HG03575 (cell line): ENCODE measurements at regions not wholly inside any gene's neighbourhood (a gene's known extent, or its start where the extent isn't known, plus 50 kb on each side); places are given as distances from the start of the nearest gene placed in this dataset.
A peak's percentile ranks its signal among the peaks of the same experiment; 100 is the strongest.
"Not testable (repeated sequence)": the region's sequence is repeated elsewhere in the genome, so short reads cannot be mapped to it uniquely, and the experiment has no call there.

Experiments used
- ATAC-seq: cut with Tn5 transposase; IDR thresholded peaks from one replicate; pipeline ENCODE4 v1.9.1; 2021; ENCODE audit not compliant: unreplicated experiment, insufficient number of reproducible peaks, low FRiP score; ENCODE audit errors: extremely low read depth

DNA sequence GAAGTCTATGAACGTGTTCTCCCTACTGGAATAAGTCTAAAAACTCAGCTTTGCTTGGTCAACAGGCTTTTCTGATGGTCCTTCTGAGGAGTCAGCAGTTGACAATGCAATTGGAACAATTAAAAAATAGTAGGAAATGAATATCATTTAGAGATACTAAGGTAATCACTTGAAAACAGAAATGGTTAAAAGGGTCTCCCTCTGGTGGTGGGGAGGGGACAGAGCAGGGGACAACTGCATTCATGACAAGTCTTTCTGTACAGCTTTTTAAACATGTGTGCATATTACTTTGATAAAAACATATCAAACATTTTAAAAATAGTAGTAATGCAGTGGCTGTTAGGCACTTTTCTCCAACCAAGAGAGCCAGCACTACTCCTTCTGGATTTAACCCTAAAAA is 119.9 kb upstream of the FHIT start:
- ATAC-seq: no peak

DNA sequence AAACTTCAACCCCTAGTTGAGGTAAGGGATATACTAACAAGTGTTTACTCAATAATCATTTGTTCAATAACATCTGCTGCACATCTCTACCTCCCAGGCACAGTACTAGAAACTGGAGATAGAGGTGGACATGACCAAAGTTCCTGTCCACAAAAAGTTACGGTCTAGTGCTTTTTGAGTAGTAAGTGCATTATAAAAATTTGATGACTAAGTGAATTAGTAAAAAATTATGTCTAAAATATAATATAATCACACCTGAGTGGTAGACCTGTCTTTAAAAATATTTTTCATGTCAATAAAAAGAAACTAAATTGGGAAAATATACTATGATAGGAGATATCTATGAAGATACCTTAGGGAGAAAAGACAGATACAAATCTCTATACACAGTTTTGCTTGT is 121.5 kb upstream of the FHIT start:
- ATAC-seq: no peak

DNA sequence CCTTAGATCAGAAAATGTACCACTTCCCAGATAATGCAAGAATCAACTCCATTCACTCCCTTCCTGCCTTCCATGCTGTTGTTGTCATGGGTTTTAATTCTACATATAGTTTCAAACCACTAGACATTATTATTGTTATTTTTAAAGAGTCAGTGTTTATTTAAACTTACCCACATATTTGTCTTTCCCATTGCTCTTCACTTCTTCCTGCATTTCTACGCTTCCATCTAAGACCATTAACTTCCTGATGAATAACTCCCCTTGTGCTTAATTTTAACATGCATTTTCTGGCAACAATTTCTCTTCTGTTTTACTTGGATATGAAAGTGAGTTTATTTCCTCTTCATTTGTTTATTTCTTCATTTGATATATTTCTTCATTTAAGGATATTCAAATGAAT is 127.1 kb upstream of the FHIT start:
- no peak for ATAC-seq

DNA sequence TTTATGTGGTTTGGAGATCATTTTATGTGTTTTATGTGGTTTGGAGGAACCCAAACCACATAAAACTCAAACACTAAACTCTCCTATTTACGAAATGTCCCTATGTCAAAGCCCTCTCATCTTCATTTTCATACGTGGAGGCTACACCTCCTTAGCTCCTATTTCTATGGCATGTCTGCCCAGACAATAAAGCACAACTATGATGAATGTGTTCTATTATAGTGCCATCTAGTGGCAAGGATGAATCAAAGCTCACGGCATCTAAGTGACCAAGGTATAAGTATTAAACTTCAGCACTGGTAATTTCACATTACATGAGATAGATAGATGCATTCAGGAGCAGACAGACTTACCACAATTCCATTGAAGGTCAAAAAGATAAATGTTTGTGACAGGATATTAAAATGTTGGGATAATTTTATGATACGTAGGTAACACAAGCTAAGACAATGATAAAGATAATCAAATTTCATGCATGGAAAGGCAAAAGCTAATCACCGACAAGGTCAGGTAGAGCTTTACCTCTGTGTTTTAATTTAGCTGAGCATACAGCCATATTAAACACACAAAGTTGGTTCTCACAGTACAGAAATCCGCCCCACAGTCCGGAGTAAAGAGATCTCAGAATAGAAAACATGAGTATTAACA is 130.6 kb upstream of the FHIT start:
- ATAC-seq: peak; percentile 91

DNA sequence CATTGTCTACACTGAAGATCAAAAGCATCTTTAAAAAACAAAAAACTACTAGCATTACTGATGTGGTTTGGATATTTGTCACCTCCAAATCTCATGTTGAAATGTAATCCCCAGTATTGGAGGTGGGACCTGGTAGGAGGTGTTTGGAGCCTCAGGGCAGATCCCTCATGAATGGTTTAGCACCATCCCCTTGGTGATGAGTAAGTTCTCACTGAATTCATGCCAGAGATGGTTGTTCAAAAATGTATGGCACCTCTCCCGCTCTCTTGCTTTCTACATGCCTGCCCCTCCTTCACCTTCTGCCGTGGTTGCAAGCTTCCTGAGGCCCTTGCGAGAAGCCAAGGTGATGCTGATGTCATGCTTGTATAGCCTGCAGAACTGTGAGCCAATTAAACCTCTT is 136.6 kb upstream of the FHIT start:
- ATAC-seq: no peak

DNA sequence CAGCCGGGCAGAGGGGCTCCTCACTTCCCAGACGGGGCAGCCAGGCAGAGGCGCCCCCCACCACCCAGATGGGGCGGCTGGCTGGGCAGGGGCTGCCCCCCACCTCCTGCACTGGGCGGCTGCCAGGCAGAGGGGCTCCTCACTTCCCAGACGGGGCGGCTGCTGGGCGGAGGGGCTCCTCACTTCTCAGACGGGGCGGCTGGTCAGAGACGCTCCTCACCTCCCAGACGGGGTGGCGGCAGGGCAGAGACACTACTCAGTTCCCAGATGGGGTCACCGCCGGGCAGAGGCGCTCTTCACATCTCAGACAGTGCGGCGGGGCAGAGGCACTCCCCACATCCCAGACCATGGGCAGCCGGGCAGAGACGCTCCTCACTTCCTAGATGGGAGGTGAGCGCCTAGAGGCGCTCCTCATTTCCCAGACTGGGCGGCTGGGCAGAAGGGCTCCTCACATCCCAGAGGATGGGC is 142.3 kb upstream of the FHIT start:
- ATAC-seq: not testable (repeated sequence)

DNA sequence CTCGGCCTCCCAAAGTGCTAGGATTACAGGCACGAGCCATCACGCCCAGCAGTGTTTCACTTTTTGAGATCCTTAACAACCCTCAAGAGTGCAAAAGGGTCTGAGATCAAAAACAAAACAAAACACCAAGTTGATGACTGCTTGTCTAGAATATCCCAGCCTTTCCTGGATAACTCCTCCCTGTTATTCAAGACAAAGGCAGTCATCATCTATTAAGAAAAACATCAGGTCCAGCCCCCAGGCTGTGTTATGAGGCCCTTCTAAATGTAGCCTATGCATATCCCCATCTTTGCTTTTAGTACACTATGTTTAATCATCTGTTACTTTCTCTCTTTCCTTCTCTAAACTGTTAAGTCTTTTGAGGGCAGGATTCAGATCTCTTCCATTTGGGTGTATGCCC is 150.1 kb upstream of the FHIT start:
- ATAC-seq: no peak

DNA sequence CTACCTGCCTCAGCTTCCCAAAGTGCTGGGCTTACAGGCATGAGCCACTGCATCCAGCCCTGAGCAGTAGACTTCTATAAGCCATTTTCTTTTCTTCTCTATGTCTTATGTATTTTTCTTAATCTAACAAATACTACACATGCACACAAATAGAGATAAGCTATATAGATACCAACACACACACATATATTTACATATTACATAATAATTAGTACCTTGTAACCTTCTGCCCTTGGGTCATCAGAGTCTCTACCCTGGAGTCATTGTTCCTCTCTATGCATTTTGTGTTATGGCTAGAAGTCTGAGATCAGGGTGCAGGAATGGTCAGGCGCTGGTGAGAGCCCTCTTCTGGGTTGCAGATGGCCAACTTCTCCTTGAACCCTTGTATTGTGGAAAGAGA is 154.0 kb upstream of the PTPRG start:
- no peak for ATAC-seq

DNA sequence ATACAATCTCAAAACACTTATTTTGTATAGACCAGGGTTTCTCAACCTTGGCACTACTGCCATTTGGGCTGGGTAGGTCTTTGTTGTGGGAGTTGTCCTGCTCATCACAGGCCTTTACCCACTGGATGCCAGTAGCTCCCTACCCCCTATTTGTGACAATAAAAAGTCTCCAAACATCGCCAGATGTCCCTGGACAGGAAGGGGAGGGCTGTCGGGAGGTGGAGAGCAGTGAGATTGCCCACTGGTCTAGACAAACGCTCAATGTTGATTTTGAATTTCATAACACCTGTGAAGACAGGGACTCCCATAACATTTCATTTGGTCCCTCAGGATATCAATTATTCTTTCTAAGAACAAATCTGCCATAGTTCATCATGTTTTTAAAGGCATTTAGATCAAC is 151.7 kb upstream of the PTPRG start:
- no peak for ATAC-seq

DNA sequence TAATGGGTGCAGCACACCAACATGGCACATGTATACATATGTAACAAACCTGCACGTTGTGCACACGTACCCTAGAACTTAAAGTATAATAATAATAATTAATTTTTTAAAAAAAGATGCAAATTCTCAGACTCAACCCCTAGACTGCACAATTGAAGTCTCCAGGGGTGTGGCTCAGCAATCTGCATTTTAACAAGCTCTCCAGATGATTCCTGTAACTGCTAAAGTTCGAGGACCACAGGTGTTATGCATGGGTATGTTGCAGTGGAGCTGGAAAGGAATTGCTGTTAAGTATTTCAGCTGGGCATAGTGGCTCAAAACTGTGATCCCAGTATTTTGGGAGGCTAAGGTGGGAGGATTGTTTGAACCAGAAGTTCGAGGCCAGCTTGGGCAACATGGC is 151.0 kb upstream of the PTPRG start:
- ATAC-seq: not testable (repeated sequence)

DNA sequence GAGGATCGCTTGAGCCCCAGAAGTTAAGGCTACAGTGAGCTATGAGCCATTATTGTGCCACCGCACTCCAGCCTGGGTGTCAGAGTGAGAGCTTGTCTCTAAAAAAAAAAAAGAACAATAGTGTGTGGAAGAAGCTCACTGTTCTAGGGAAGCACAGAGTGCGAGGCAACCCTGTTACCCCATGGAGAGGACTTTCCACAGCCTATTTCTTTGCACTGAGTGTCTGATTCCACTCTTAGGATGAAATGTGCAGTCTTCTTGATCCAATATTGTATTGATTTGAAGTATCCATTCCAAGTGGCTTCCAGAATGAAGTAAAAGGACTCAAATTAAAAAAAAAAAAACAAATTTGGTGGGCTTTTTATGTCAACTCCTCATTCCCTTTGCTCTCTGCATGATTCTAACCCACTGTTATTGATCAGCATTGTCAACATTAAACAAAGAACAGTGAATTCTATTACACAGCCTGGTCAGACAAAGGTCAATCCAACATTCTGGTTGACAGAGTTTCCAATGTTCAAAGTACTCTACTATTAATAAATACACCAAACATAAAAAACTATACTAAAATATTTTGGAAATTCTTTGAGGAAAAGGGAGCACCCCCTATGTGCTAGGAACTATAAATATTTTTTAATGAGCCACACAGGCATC is 150.2 kb upstream of the PTPRG start:
- no peak for ATAC-seq

DNA sequence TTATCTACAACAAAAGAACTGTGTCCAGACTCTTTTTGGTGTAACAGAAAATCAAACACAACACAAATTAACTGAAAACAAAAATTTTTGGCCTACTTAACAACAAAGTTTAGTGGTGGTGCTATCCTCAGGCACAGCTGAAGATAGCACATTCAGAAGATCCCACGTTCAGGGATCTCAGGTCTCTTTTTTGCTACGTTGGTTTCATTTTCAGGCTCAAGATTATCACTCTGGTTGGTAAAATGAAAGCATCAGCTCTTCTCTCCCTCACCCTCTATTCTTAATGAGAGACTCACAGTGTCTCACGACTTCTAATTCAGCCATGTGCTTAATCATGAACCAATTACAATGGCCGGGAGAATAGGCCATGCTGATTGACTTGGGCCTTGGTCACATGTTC is 146.9 kb upstream of the PTPRG start:
- ATAC-seq: no peak

DNA sequence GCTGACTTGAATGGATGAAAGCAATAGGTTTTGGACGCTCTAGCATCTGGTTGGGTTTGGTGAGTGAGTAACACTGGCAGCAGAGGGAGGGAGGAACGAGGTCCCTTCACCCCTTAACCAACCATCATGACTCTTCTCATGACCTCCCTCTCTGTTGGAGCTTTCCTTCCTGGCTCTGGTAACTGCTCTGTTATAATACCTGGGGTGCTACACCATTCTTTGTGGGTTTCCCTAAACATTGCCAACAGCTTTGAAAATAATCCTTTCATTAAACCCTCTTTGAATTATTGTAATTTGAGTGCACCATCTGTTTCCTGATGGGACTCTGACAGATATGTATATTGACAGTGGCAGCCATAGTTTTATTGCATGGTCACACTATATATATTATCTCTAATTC is 146.2 kb upstream of the PTPRG start:
- ATAC-seq: no peak

DNA sequence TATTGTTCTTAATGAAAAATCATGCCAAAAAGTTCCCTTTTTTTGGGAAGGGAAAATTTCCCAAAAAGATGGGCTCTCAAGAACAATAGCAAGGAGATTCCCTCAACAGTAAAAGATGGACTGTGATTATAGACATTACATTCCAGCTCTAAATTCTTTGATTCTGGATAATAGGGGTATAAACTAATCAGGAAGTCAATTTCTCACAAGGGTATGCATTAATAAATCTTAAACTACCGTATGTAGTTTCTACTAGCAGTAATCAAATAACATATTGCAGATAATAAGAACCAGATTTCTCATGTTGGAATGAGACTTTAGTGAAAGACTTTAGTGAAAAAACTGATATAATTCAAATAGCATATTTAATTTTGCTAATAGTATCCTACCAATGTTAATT is 144.8 kb upstream of the PTPRG start:
- no peak for ATAC-seq

DNA sequence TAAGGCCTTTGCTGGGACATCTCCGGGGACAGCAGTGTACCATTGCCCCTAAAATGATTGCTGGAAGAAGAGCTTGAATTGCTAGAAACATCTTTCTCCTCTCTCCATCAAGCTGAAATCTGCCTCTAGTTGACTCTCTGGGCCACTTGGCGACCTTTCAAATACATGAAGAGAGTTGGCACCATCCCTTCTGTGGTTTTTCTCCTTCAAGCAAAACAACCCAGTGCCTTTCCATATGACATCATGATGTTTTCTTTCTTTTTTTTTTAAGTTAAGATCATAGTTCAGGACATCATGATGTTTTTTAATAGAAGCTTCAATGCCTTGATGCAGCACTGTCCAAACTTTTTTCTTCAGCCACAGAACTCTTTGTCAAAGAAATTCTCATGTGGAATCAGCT is 144.0 kb upstream of the PTPRG start:
- no peak for ATAC-seq

DNA sequence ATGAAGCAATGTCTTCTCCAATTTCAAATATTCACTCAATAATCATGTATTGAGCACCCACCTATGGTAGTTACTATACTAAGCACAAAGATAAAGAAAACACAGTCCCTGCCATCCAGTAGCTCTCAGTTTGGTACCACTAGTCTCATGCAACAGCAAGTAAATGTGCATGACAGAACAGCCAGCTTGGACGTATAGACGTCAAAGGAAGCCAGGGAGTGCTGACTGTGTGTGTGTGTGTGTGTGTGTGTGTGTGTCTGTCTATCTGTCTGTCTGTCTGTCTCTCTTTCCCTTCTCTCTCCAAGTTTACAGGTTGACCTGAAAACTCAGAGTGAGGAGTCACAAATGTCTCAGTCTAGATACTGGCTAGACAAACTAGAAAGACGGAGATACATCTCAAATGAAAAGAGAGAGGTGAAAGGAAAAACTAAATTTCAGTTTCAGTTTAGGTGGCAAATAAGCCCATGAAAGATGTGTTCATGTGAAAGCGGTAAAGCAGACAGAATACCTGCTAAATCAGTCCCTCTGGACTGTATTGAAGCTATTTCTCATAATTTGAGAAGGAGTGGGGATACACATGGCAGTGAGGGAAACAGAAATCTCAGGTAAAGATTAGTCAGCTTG is 141.1 kb upstream of the PTPRG start:
- ATAC-seq: no peak

DNA sequence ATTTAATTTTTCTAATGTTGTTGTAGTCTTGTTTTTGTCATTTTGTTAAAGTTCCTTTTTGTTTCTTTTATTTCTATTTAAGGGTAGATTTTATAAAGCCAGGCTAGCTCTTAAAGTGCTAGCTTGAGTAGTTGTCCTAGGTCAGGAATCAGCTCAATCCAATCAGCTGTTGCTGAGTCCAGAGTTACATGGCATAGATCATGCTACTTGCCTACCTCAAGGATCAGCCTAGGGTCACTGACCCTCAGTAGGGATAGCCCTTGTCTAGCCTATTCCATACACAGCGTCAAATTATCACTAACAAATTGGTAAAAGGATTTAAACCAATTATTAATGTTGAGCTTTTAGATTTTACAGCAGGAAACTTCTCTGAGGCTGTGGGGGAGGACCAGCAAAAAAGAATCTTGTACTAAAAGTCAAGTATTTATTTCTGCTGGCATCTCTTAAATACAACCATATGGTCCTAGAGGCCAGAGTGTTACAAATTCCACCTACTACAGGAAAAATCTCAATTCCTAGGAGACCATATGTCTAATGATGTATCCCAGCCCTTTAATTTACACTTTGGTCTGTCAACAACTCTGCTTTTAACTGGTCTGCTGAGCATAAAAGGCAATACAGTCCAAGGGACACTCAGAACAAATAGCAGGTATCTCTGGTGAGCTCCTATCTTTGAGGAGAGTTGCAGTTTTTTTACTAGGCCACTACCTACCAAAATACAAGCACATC is 138.3 kb upstream of the PTPRG start:
- ATAC-seq: no peak

DNA sequence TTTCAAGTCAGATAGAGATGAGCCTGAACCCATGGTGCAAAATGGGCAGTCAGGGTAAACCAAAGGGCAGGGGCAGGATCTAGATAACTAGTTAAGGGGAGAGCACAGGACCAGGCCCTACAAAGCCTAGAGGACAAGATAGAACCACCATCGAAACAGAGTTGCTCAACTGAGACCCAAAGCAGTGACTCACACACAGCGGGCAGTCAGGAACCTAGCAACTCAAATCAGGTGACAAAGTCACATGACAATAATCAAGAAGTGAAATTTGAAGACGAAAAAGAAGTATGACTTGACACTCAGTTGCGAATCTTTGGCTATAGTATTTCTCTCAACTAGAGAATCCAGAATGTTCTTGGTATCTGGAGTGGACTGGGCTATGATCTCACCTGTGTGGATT is 136.0 kb upstream of the PTPRG start:
- no peak for ATAC-seq

DNA sequence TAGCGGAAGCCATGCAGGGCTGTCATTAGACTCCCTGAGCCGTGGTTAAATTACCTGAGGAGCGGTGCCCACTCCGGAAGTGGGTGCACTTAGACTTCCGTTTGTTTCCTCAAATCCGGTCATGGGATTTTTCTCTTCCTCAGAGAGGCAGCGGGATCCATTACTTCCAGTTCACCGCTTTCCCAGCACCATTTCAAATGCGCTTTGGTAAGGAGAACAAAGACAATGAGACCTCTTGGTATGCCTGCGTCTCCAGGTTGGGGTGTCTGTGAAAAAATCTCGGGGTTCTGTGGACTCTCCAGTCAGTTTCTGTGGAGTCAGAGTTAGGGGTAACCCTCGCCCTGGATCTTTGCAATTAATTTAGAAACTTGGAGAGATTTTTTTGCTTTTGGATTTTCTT is 132.3 kb upstream of the PTPRG start:
- no peak for ATAC-seq

DNA sequence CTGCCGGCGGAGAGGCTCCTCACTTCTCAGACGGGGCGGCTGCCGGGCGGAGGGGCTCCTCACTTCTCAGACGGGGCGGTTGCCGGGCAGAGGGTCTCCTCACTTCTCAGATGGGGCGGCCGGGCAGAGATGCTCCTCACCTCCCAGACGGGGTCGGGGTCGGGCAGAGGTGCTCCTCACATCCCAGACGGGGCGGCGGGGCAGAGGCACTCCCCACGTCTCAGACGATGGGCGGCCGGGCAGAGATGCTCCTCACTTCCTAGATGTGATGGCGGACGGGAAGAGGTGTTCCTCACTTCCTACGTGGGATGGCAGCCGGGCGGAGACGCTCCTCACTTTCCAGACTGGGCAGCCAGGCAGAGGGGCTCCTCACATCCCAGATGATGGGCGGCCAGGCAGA is 126.5 kb upstream of the PTPRG start:
- not testable (repeated sequence) for ATAC-seq
